Mesenchymal stem cell (in vitro differentiated cells and primary cell): ENCODE measurements at regions not wholly inside any gene's neighbourhood (a gene's known extent, or its start where the extent isn't known, plus 50 kb on each side); places are given as distances from the start of the nearest gene placed in this dataset.

ENCODE experiments used
- DNase-seq: peaks from one replicate; pipeline ENCODE4 v3.0.0-alpha.2; 2013
- H2AFZ ChIP-seq: one replicate; pipeline ENCODE4 v1.6.1; 2013; ENCODE audit warnings: low read depth, mild to moderate bottlenecking, control low read depth, inconsistent platforms, low read length, moderate library complexity
- H2AK5ac ChIP-seq: 2 replicates; pipeline ENCODE4 v1.6.1; 2013; ENCODE audit warnings: low read length, moderate library complexity, mild to moderate bottlenecking, inconsistent platforms; ENCODE audit not compliant: severe bottlenecking
- H2BK120ac ChIP-seq: one replicate; pipeline ENCODE4 v1.6.1; 2013; ENCODE audit warnings: low read depth, mild to moderate bottlenecking, inconsistent platforms, low read length, moderate library complexity
- H2BK12ac ChIP-seq, 2 experiments: one replicate each; pipeline ENCODE4 v1.6.1; 2013; ENCODE audit warnings: inconsistent platforms in 2 of 2, low read length in 2 of 2, mild to moderate bottlenecking in 2 of 2, moderate library complexity in 2 of 2, control low read depth in 1 of 2
- H2BK15ac ChIP-seq: one replicate; pipeline ENCODE4 v1.6.1; 2013; ENCODE audit warnings: mild to moderate bottlenecking, low read depth, inconsistent platforms; ENCODE audit not compliant: poor library complexity, severe bottlenecking
- H2BK5ac ChIP-seq: 2 replicates; pipeline ENCODE4 v1.6.1; 2013; ENCODE audit warnings: low read depth, mild to moderate bottlenecking, low read length, control low read depth, inconsistent platforms; ENCODE audit not compliant: poor library complexity, severe bottlenecking
- H3K14ac ChIP-seq, 2 experiments: one replicate each; pipeline ENCODE4 v1.6.1; 2013; ENCODE audit warnings: inconsistent platforms in 2 of 2, low read length in 2 of 2, control low read depth in 1 of 2, mild to moderate bottlenecking in 1 of 2, moderate library complexity in 1 of 2
- H3K18ac ChIP-seq, 2 experiments: one replicate each; pipeline ENCODE4 v1.6.1; 2013; ENCODE audit warnings: inconsistent platforms in 2 of 2, low read length in 2 of 2, control low read depth in 1 of 2, low read depth in 1 of 2, mild to moderate bottlenecking in 1 of 2
- H3K23ac ChIP-seq, 2 experiments: one replicate each; pipeline ENCODE4 v1.6.1; 2013; ENCODE audit warnings: inconsistent platforms in 2 of 2, low read length in 2 of 2, mild to moderate bottlenecking in 2 of 2, moderate library complexity in 2 of 2, control low read depth in 1 of 2
- H3K27ac ChIP-seq: 2 replicates; pipeline ENCODE4 v1.5.1; 2013; ENCODE audit warnings: mild to moderate bottlenecking, moderate library complexity, low read length, control low read depth, inconsistent platforms; ENCODE audit not compliant: poor library complexity, severe bottlenecking
- H3K27me3 ChIP-seq, 2 experiments: 2 replicates each; pipeline versions ENCODE4 v1.6.1 to v1.7.0; 2013; ENCODE audit warnings: low read length in 2 of 2, mild to moderate bottlenecking in 2 of 2, moderate library complexity in 2 of 2, control low read depth in 1 of 2, inconsistent platforms in 1 of 2; ENCODE audit not compliant: control insufficient read depth in 1 of 2, insufficient read depth in 1 of 2
- H3K36me3 ChIP-seq, 2 experiments: 2 replicates each; pipeline versions ENCODE4 v1.6.1 to v1.7.0; 2013; ENCODE audit warnings: low read length in 2 of 2, control low read depth in 1 of 2, inconsistent platforms in 1 of 2, low read depth in 1 of 2, mild to moderate bottlenecking in 1 of 2; ENCODE audit not compliant: insufficient read depth in 2 of 2, control insufficient read depth in 1 of 2
- H3K4ac ChIP-seq, 2 experiments: one replicate each; pipeline ENCODE4 v1.6.1; 2013; ENCODE audit warnings: inconsistent platforms in 2 of 2, low read length in 2 of 2, mild to moderate bottlenecking in 2 of 2, moderate library complexity in 2 of 2, control low read depth in 1 of 2, low read depth in 1 of 2
- H3K4me1 ChIP-seq: 2 replicates; pipeline ENCODE4 v1.6.1; 2013; ENCODE audit warnings: low read depth, low read length, control low read depth; ENCODE audit not compliant: control insufficient read depth, insufficient read depth
- H3K4me2 ChIP-seq: 2 replicates; pipeline ENCODE4 v1.6.1; 2013; ENCODE audit warnings: low read length, mild to moderate bottlenecking, inconsistent platforms; ENCODE audit not compliant: poor library complexity, severe bottlenecking
- H3K4me3 ChIP-seq, 2 experiments: 2 replicates each; pipeline versions ENCODE4 v1.5.1 to v1.7.0; 2013; ENCODE audit warnings: low read length in 2 of 2, mild to moderate bottlenecking in 2 of 2, control low read depth in 1 of 2, low read depth in 1 of 2; ENCODE audit not compliant: insufficient read depth in 1 of 2
- H3K79me1 ChIP-seq: replicated peaks from 2 replicates; pipeline ENCODE4 v1.6.1; 2013; ENCODE audit warnings: mild to moderate bottlenecking, control low read depth, low read length, inconsistent platforms; ENCODE audit not compliant: poor library complexity, severe bottlenecking
- H3K9ac ChIP-seq: 2 replicates; pipeline ENCODE4 v1.7.0; 2013; ENCODE audit warnings: mild to moderate bottlenecking, low read length, moderate library complexity
- H3K9me3 ChIP-seq: 2 replicates; pipeline ENCODE4 v1.7.0; 2013; ENCODE audit warnings: mild to moderate bottlenecking, low read length; ENCODE audit not compliant: control insufficient read depth
- H4K8ac ChIP-seq: one replicate; pipeline ENCODE4 v1.6.1; 2013; ENCODE audit warnings: inconsistent platforms, mild to moderate bottlenecking, low read length, moderate library complexity
- H4K91ac ChIP-seq: one replicate; pipeline ENCODE4 v1.6.1; 2013; ENCODE audit warnings: mild to moderate bottlenecking, low read length, inconsistent platforms
- WGBS: methylation state at CpG from one replicate; pipeline ENCODE4 v1.1.7; 2013; ENCODE audit warnings: mixed read lengths; 5-methylcytosine and 5-hydroxymethylcytosine counted together

DNA sequence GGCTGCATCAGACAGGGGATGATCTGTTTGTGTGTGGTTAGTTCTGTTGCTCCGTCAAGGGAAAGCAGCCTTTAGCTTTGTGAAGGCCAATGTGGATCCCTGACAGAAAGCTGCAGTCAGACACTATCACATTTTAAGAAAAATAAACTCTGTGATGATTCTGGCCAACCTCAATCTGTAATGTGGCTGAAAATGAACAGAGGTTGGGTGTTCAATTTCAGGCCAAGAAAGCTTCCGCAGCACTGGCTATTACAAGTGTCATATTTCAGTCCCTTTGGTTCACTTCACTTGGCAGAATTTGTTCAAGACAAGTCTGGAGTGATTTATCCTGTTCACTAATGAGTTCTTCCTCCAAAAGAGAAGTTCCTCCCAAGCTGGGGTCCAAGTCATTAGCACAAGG is 571.8 kb upstream of the IL12A start:
- Histone ChIP-seq H4K8ac (no peak overlapping the region), H3K36me3 (no peaks in the 10 kb centered on the region), H3K27me3 (no peaks in the 10 kb centered on the region), H3K9ac (no peak overlapping the region), H2AK5ac (no peak overlapping the region), H3K4me1 (peaks cover 2% of the 10 kb centered on the region), H3K27ac (no peak overlapping the region), H3K79me1 (no peaks in the 10 kb centered on the region), H2AFZ (no peak overlapping the region), H2BK120ac (no peak overlapping the region), H3K9me3 (peaks cover 2% of the 10 kb centered on the region), H2BK15ac (no peak overlapping the region), H3K18ac (no peak overlapping the region), H3K23ac (no peak overlapping the region), H3K4me3 (no peak overlapping the region), H3K14ac (no peak overlapping the region), H2BK5ac (no peak overlapping the region), H3K4me2 (no peak overlapping the region), H4K91ac (no peak overlapping the region), H2BK12ac (no peak overlapping the region), H3K4ac (no peak overlapping the region)
- peak; percentile 21 for DNase-seq
- WGBS = 62% methylated on average over 2 of the region's 2 CpGs

- no peaks in the 10 kb centered on the region for H3K36me3 ChIP-seq
- peak overlapping the region in 1 of 2 experiments; percentile 1 for H3K18ac ChIP-seq
- peaks cover 2% of the 10 kb centered on the region for H3K4me1 ChIP-seq
- no peak overlapping the region for H3K4me3 ChIP-seq
- no peak overlapping the region for H3K14ac ChIP-seq
- no peak overlapping the region for H3K27ac ChIP-seq
- no peak overlapping the region for H2AFZ ChIP-seq
- no peak overlapping the region for H3K4me2 ChIP-seq
- no peak overlapping the region for H2AK5ac ChIP-seq
- H3K79me1 ChIP-seq = no peaks in the 10 kb centered on the region
- no peak overlapping the region for H2BK15ac ChIP-seq
- H3K27me3 ChIP-seq = no peaks in the 10 kb centered on the region
- peaks cover 2% of the 10 kb centered on the region for H3K9me3 ChIP-seq
- no peak overlapping the region for H3K4ac ChIP-seq
- no peak overlapping the region for H4K91ac ChIP-seq
- no peak overlapping the region for H3K9ac ChIP-seq
- H3K23ac ChIP-seq = no peak overlapping the region
- peak; percentile 13 for DNase-seq
- H2BK12ac ChIP-seq = peak overlapping the region in 1 of 2 experiments; percentile 45
- WGBS = 93% methylated on average over 1 of the region's 2 CpGs
- no peak overlapping the region for H2BK120ac ChIP-seq
- H4K8ac ChIP-seq = peak overlapping the region; percentile 14
- H2BK5ac ChIP-seq = no peak overlapping the region
Measured at GRCh38 chr3:159417761-159418160, 570.9 kb upstream of the IL12A start.

DNA sequence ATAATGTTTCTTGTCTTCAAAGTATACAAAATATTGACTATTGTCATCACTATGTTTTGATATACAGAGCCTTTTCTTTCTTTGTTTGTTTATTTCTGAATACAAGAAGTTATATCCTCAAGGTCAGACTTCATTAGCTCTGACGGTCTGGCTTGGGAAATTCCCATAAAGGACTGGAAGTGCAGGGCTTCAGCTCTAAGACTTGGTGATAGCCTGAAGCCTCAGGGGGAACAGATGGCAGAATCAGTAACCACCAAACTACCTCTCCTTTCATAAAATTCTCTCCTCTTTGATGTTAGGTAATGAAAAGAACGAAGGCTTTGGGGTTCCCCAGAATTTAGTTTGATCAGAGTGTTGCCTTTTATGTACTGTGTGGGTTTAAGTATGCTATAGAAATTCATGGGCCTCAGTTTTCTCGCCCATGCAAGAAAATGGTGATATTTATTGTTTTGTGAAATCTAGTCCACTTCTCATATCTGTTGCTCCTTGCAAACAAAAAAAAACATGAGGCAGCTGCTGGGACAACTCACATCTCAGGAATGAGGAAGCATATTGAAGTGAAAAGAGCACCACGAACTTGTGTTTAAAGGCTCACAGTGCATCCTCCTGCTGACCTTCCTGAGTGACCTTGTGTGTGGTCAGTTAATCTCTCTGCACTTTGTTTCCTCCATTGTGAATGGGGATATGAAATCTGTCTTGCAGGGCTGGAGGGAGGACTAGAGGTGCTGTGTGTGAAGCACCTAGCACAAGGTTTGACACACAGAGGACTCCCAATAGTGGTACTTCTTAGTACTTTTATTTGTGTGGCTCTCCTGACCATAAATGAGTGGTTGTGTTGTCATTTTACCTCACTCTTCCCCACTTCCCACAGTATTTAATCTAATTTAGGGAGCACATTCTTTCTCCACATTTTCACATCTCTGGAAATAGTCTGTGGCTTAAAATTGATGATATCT is 569.8 kb upstream of the IL12A start:
- Histone ChIP-seq H3K4ac (no peak overlapping the region), H3K36me3 (no peaks in the 10 kb centered on the region), H3K4me2 (no peak overlapping the region), H3K27me3 (no peaks in the 10 kb centered on the region), H2BK5ac (no peak overlapping the region), H3K9ac (no peak overlapping the region), H3K18ac (no peak overlapping the region), H3K4me3 (no peak overlapping the region), H3K14ac (no peak overlapping the region), H3K23ac (no peak overlapping the region), H3K4me1 (peaks cover 2% of the 10 kb centered on the region), H4K91ac (no peak overlapping the region), H3K27ac (peak overlapping the region; percentile 75), H2BK12ac (no peak overlapping the region), H2BK15ac (no peak overlapping the region), H3K79me1 (no peaks in the 10 kb centered on the region), H3K9me3 (peaks cover 2% of the 10 kb centered on the region), H2AFZ (no peak overlapping the region), H2BK120ac (no peak overlapping the region), H2AK5ac (no peak overlapping the region), H4K8ac (peak overlapping the region; percentile 33)
- peak; percentile 77 for DNase-seq
- WGBS = 23% methylated on average over 3 of the region's 4 CpGs

DNA sequence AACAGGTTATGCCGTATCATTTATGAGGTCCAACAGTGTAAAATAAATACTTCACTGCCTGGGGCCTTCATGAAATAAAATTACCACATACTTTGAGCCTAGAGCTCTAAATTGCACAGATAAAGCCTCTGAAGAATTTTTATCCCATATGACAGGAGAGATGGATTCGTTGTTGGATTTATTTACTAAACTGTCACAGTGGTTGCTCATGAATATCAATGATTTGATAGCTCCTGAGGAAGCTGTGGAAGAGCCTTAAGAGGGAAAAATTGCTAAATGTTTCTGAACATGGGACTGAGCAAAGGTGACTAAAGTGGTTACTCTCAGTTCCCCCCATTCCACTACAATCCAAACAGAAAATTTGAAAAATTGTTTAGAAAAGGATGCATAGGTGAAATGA is 558.9 kb upstream of the IL12A start:
- Histone ChIP-seq H3K4me2 (no peak overlapping the region), H3K36me3 (no peaks in the 10 kb centered on the region), H2BK5ac (no peak overlapping the region), H3K14ac (no peak overlapping the region), H3K4me1 (no peaks in the 10 kb centered on the region), H3K27me3 (peaks cover 0 to 6% of the 10 kb centered on the region in 2 experiments), H3K79me1 (no peaks in the 10 kb centered on the region), H2BK12ac (no peak overlapping the region), H4K8ac (no peak overlapping the region), H3K4ac (no peak overlapping the region), H3K9ac (no peak overlapping the region), H3K4me3 (no peak overlapping the region), H2BK15ac (no peak overlapping the region), H3K9me3 (no peaks in the 10 kb centered on the region), H4K91ac (no peak overlapping the region), H3K27ac (no peak overlapping the region), H3K18ac (no peak overlapping the region), H2BK120ac (no peak overlapping the region), H3K23ac (no peak overlapping the region), H2AFZ (no peak overlapping the region), H2AK5ac (no peak overlapping the region)
- DNase-seq = no peak
- 65% methylated on average over 2 of the region's 2 CpGs for WGBS
